HL-60 (cell line): ENCODE measurements at regions not wholly inside any gene's neighbourhood (a gene's known extent, or its start where the extent isn't known, plus 50 kb on each side); places are given as distances from the start of the nearest gene placed in this dataset.

Experiments used
- DNase-seq, 2 experiments: peaks; one replicate each; pipeline ENCODE4 v3.0.0-alpha.2; 2010 to 2020; ENCODE audit warnings: low read depth in 1 of 2, low spot score in 1 of 2
- H3K27ac ChIP-seq: fragments of 250-450 bp; sonication (Bioruptor Pico); replicated peaks from 2 replicates; pipeline ENCODE4 v1.5.1; 2020; ENCODE audit warnings: mild to moderate bottlenecking, moderate library complexity
- H3K27me3 ChIP-seq: fragments of 250-450 bp; sonication (Bioruptor Pico); 2 replicates; pipeline ENCODE4 v1.5.1; 2021; ENCODE audit warnings: mild to moderate bottlenecking, moderate library complexity; ENCODE audit not compliant: insufficient read depth, poor library complexity, severe bottlenecking
- H3K4me3 ChIP-seq: replicated peaks from 2 replicates; pipeline ENCODE4 v1.5.1; 2011; ENCODE audit warnings: mild to moderate bottlenecking, control low read depth, low read length; ENCODE audit not compliant: insufficient read depth
- CTCF ChIP-seq: IDR thresholded peaks from one replicate; pipeline ENCODE4 v1.5.1; 2011; ENCODE audit warnings: low read length, control low read depth, inconsistent platforms; ENCODE audit not compliant: insufficient read depth
- GABPA ChIP-seq: IDR thresholded peaks from 2 replicates; pipeline ENCODE4 v1.6.1; 2012; ENCODE audit warnings: low read depth
- POLR2AphosphoS5 ChIP-seq: IDR thresholded peaks from 2 replicates; pipeline ENCODE4 v1.6.1; 2012; ENCODE audit warnings: low read depth
- REST ChIP-seq: IDR thresholded peaks from 2 replicates; pipeline ENCODE4 v1.6.1; 2012; ENCODE audit warnings: low read depth; ENCODE audit not compliant: insufficient replicate concordance
- SPI1 ChIP-seq: IDR thresholded peaks from 2 replicates; pipeline ENCODE4 v1.6.1; 2012; ENCODE audit warnings: low read depth, mild to moderate bottlenecking, borderline replicate concordance

GRCh38 chr10:129095680-129096064 lies 371.4 kb upstream of the MGMT start:
- TF ChIP-seq GABPA (no peak), REST (no peak), CTCF (no peak)
- Histone ChIP-seq H3K27me3 (no peaks in the 10 kb centered on the region), H3K27ac (no peak overlapping the region), H3K4me3 (no peak overlapping the region)
- no peak for DNase-seq

- Histone ChIP-seq H3K27ac (no peak overlapping the region), H3K4me3 (no peak overlapping the region), H3K27me3 (no peaks in the 10 kb centered on the region)
- TF ChIP-seq SPI1 = no peak
- no peak for TF ChIP-seq GABPA
- no peak for TF ChIP-seq CTCF
- no peak for DNase-seq
These were observed 370.7 kb upstream of the MGMT start for GRCh38 chr10:129096065-129096984.

- no peak for DNase-seq
- Histone ChIP-seq H3K27me3 (no peaks in the 10 kb centered on the region), H3K4me3 (no peak overlapping the region), H3K27ac (no peak overlapping the region)
- TF ChIP-seq GABPA (no peak), CTCF (no peak), REST (no peak), POLR2AphosphoS5 (no peak), SPI1 (no peak)
These were observed 369.2 kb upstream of the MGMT start for GRCh38 chr10:129097776-129098330.
